Endodermal cell (in vitro differentiated cells): ENCODE measurements at regions not wholly inside any gene's neighbourhood (a gene's known extent, or its start where the extent isn't known, plus 50 kb on each side); places are given as distances from the start of the nearest gene placed in this dataset.
A peak's percentile ranks its signal among the peaks of the same experiment; 100 is the strongest.

Source experiments
- DNase-seq: peaks from one replicate; pipeline ENCODE4 v3.0.0-alpha.2; 2017
- H3K27ac ChIP-seq: 2 replicates; pipeline ENCODE4 v1.5.1; 2013; ENCODE audit warnings: mild to moderate bottlenecking, low read depth, low read length, moderate library complexity
- H3K27me3 ChIP-seq: 2 replicates; pipeline ENCODE4 v1.6.1; 2013; ENCODE audit warnings: mild to moderate bottlenecking, low read length, moderate library complexity; ENCODE audit not compliant: insufficient read depth, control insufficient read depth, poor library complexity, severe bottlenecking
- H3K36me3 ChIP-seq: 2 replicates; pipeline ENCODE4 v1.7.0; 2013; ENCODE audit warnings: mild to moderate bottlenecking, low read length, moderate library complexity; ENCODE audit not compliant: control insufficient read depth, insufficient read depth
- H3K4me1 ChIP-seq: one replicate; pipeline ENCODE4 v1.7.0; 2013; ENCODE audit warnings: low read length; ENCODE audit not compliant: control insufficient read depth, insufficient read depth
- H3K4me3 ChIP-seq: 2 replicates; pipeline ENCODE4 v1.5.1; 2013; ENCODE audit warnings: mild to moderate bottlenecking, low read length, moderate library complexity
- H3K9ac ChIP-seq: 2 replicates; pipeline ENCODE4 v1.6.1; 2013; ENCODE audit warnings: mild to moderate bottlenecking, low read length, moderate library complexity; ENCODE audit not compliant: poor library complexity, severe bottlenecking; ENCODE audit errors: extremely low read depth
- H3K9me3 ChIP-seq: 2 replicates; pipeline ENCODE4 v1.6.1; 2013; ENCODE audit warnings: mild to moderate bottlenecking, low read length, moderate library complexity; ENCODE audit not compliant: control insufficient read depth
- H3K27ac Mint-ChIP-seq: 2 replicates; pipeline ENCODE4 v1.8.0; 2020; ENCODE audit warnings: mixed read lengths
- H3K27me3 Mint-ChIP-seq: 2 replicates; pipeline ENCODE4 v1.8.0; 2021; ENCODE audit warnings: mild to moderate bottlenecking, mixed read lengths; ENCODE audit not compliant: insufficient read depth
- H3K36me3 Mint-ChIP-seq: 2 replicates; pipeline ENCODE4 v1.8.0; 2020; ENCODE audit warnings: low read depth, mixed read lengths
- H3K4me1 Mint-ChIP-seq: 2 replicates; pipeline ENCODE4 v1.8.0; 2020; ENCODE audit warnings: mixed read lengths
- H3K4me3 Mint-ChIP-seq: 2 replicates; pipeline ENCODE4 v1.8.0; 2020; ENCODE audit warnings: mild to moderate bottlenecking, moderate library complexity, mixed read lengths
- H3K9me3 Mint-ChIP-seq: 2 replicates; pipeline ENCODE4 v1.8.0; 2020; ENCODE audit warnings: mild to moderate bottlenecking, mixed read lengths
- CTCF ChIP-seq: fragments of 200-600 bp; sonication (generic); conservative IDR thresholded peaks from 2 replicates; pipeline ENCODE4 v1.5.0; 2021; ENCODE audit warnings: antibody characterized with exemption, mild to moderate bottlenecking
- WGBS, 2 experiments: methylation state at CpG; one replicate each; pipeline versions ENCODE4 v1.1.5 to v1.1.7; 2013; ENCODE audit warnings: missing lambda C conversion rate in 2 of 2, mixed read lengths in 1 of 2; ENCODE audit not compliant: insufficient coverage in 1 of 2, insufficient read length in 1 of 2; 5-methylcytosine and 5-hydroxymethylcytosine counted together

- Histone ChIP-seq H3K9me3 (peaks cover 5% of the 10 kb centered on the region), H3K27me3 (no peaks in the 10 kb centered on the region), H3K36me3 (no peaks in the 10 kb centered on the region), H3K4me3 (no peak overlapping the region), H3K9ac (no peak overlapping the region), H3K4me1 (no peaks in the 10 kb centered on the region), H3K27ac (no peak overlapping the region)
- no peak for TF ChIP-seq CTCF
- peaks cover 5% of the 10 kb centered on the region for H3K9me3 Mint-ChIP-seq
- no peaks in the 10 kb centered on the region for H3K27me3 Mint-ChIP-seq
- H3K4me1 Mint-ChIP-seq: no peaks in the 10 kb centered on the region
- 90 to 100% methylated on average over 2 to 4 of the region's 4 CpGs for WGBS, 2 experiments
- H3K36me3 Mint-ChIP-seq: no peaks in the 10 kb centered on the region
- no peak overlapping the region for H3K27ac Mint-ChIP-seq
- no peak for DNase-seq
- no peak overlapping the region for H3K4me3 Mint-ChIP-seq
These were observed 467.7 kb downstream of the NKX6-1 start for GRCh38 chr4:84031401-84031800.

- Mint-ChIP-seq H3K36me3 (no peaks in the 10 kb centered on the region), H3K9me3 (peaks cover 5% of the 10 kb centered on the region), H3K27me3 (no peaks in the 10 kb centered on the region), H3K27ac (no peak overlapping the region), H3K4me1 (peaks cover 8% of the 10 kb centered on the region), H3K4me3 (no peak overlapping the region)
- peak; percentile 63 for DNase-seq
- H3K36me3 ChIP-seq: no peaks in the 10 kb centered on the region
- peaks cover 5% of the 10 kb centered on the region for H3K9me3 ChIP-seq
- no peak overlapping the region for H3K4me3 ChIP-seq
- H3K27me3 ChIP-seq: no peaks in the 10 kb centered on the region
- TF ChIP-seq CTCF: peak; percentile 25
- H3K9ac ChIP-seq: no peak overlapping the region
- H3K4me1 ChIP-seq: peaks cover 4% of the 10 kb centered on the region
- H3K27ac ChIP-seq: no peak overlapping the region
- 88% methylated on average over 2 of the region's 2 CpGs; no CpG with 5 or more reads in 1 of the 2 experiments for WGBS, 2 experiments
These were observed 470.8 kb downstream of the NKX6-1 start for GRCh38 chr4:84028340-84028739.

DNA sequence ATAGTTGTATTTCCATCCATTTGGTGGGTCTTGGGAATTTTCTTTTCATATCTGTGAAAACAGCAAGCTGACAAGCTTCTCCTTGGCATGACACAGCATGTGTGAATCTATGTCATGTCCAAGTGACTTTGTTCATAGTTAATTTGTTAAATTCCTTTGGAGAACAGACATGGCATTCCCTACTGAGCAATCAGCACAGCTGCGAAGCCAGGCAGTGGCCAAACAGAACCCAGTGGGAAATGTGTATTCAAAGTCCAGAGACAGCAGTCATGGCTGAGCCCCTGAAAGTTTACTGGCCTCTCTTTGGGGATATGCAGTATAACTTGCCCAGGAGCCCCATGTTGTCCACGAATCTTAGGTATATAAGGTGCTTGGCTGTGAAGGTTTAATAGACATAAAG lies 474.7 kb downstream of the NKX6-1 start:
- Histone ChIP-seq H3K9ac (no peak overlapping the region), H3K4me1 (peaks cover 4% of the 10 kb centered on the region), H3K4me3 (no peak overlapping the region), H3K27ac (no peak overlapping the region), H3K9me3 (peaks cover 5% of the 10 kb centered on the region), H3K27me3 (no peaks in the 10 kb centered on the region), H3K36me3 (no peaks in the 10 kb centered on the region)
- H3K4me1 Mint-ChIP-seq: peaks cover 8% of the 10 kb centered on the region
- H3K36me3 Mint-ChIP-seq: no peaks in the 10 kb centered on the region
- DNase-seq: peak; percentile 52
- no peaks in the 10 kb centered on the region for H3K27me3 Mint-ChIP-seq
- H3K27ac Mint-ChIP-seq: no peak overlapping the region
- H3K4me3 Mint-ChIP-seq: no peak overlapping the region
- 64 to 75% methylated on average over 1 to 2 of the region's 2 CpGs for WGBS, 2 experiments
- H3K9me3 Mint-ChIP-seq: peaks cover 5% of the 10 kb centered on the region
- no peak for TF ChIP-seq CTCF
